Peyer's patch (tissue), 4 donors: ENCODE measurements at regions not wholly inside any gene's neighbourhood (a gene's known extent, or its start where the extent isn't known, plus 50 kb on each side); places are given as distances from the start of the nearest gene placed in this dataset.

ENCODE experiments used
- CTCF ChIP-seq, 6 experiments: fragments of 450-650 bp in 4 of 6; fragments of 200-600 bp in 2 of 6; sonication (generic) in 1 of 6; IDR thresholded peaks; one replicate each; pipeline ENCODE4 v1.5.1; 2017 to 2019; ENCODE audit warnings: antibody characterized with exemption in 6 of 6, mild to moderate bottlenecking in 3 of 6, moderate library complexity in 1 of 6
- POLR2A ChIP-seq, 2 donors: fragments of 450-650 bp; IDR thresholded peaks; one replicate each; pipeline ENCODE4 v1.5.1; 2017; ENCODE audit warnings: antibody characterized with exemption in 2 of 2, mild to moderate bottlenecking in 2 of 2, moderate library complexity in 2 of 2

GRCh38 chr1:240712014-240712731 lies 100.2 kb upstream of the GREM2 start:
- TF ChIP-seq CTCF (IDR thresholded peaks at IDR 0.05): no peak
- no peak for TF ChIP-seq POLR2A (IDR thresholded peaks at IDR 0.05)
